HEK293 (cell line): ENCODE measurements at regions not wholly inside any gene's neighbourhood (a gene's known extent, or its start where the extent isn't known, plus 50 kb on each side); places are given as distances from the start of the nearest gene placed in this dataset.

Experiments
- CTCF ChIA-PET: fragments of 350-600 bp; formaldehyde crosslinking; extraction: SDS; loops from one replicate; lab custom pipeline; 2021; ENCODE audit warnings: antibody characterized with exemption; lab: Yijun Ruan, JAX
- POLR2A ChIA-PET: fragments of 300-600 bp; formaldehyde crosslinking; extraction: SDS; loops from one replicate; lab custom pipeline; 2020; ENCODE audit warnings: antibody characterized with exemption, inconsistent platforms; lab: Yijun Ruan, JAX
- H3K27ac ChIP-seq: fragments of 200-500 bp; sonication (Bioruptor generic); 2 replicates; pipeline ENCODE4 v1.5.1; 2014; ENCODE audit warnings: low read depth, low read length, control low read depth, inconsistent platforms; ENCODE audit errors: extremely low read depth
- H3K36me3 ChIP-seq, 2 experiments: fragments of 200-500 bp in 1 of 2; sonication (Bioruptor generic) in 1 of 2; 1 replicate in 1 of 2; 2 replicates in 1 of 2; pipeline ENCODE4 v1.5.1; 2014 to 2017; ENCODE audit warnings: inconsistent platforms in 2 of 2, low read length in 2 of 2; ENCODE audit not compliant: control insufficient read depth in 2 of 2, insufficient read depth in 1 of 2
- H3K4me1 ChIP-seq: fragments of 200-500 bp; sonication (Bioruptor generic); 2 replicates; pipeline ENCODE4 v1.5.1; 2014; ENCODE audit warnings: mild to moderate bottlenecking, low read length, inconsistent platforms; ENCODE audit not compliant: control insufficient read depth, insufficient read depth
- H3K4me3 ChIP-seq: 2 replicates; pipeline ENCODE4 v1.5.1; 2011; ENCODE audit warnings: low read depth, mild to moderate bottlenecking, control low read depth, low read length, moderate library complexity
- H3K9me3 ChIP-seq: fragments of 200-500 bp; sonication (Bioruptor generic); 2 replicates; pipeline ENCODE4 v1.5.1; 2014; ENCODE audit warnings: low read depth, low read length, inconsistent platforms; ENCODE audit not compliant: control insufficient read depth, insufficient read depth
- GFI1B ChIP-seq: fragments of 450-650 bp; formaldehyde crosslinking; IDR thresholded peaks from 2 replicates; pipeline ENCODE4 v1.5.1; 2016; ENCODE audit warnings: missing biosample characterization, missing genetic modification characterization
- GLI4 ChIP-seq: fragments of 450-650 bp; formaldehyde crosslinking; IDR thresholded peaks from 2 replicates; pipeline ENCODE4 v1.5.1; 2016; ENCODE audit warnings: missing biosample characterization, missing genetic modification characterization
- KLF7 ChIP-seq: fragments of 450-650 bp; formaldehyde crosslinking; IDR thresholded peaks from 2 replicates; pipeline ENCODE4 v1.5.1; 2016; ENCODE audit warnings: missing biosample characterization, missing genetic modification characterization, borderline replicate concordance
- TCF7L2 ChIP-seq: IDR thresholded peaks from 2 replicates; pipeline ENCODE4 v1.6.1; 2011; ENCODE audit warnings: low read depth, mild to moderate bottlenecking, inconsistent platforms, low read length, moderate library complexity, borderline replicate concordance
- ZBTB21 ChIP-seq: fragments of 450-650 bp; formaldehyde crosslinking; IDR thresholded peaks from 2 replicates; pipeline ENCODE4 v1.5.1; 2017; ENCODE audit warnings: missing biosample characterization, missing genetic modification characterization
- ZBTB8A ChIP-seq: fragments of 450-650 bp; formaldehyde crosslinking; IDR thresholded peaks from 2 replicates; pipeline ENCODE4 v1.5.1; 2016; ENCODE audit warnings: missing biosample characterization, missing genetic modification characterization
- ZFP37 ChIP-seq: fragments of 450-650 bp; formaldehyde crosslinking; IDR thresholded peaks from 2 replicates; pipeline ENCODE4 v1.5.1; 2016; ENCODE audit warnings: missing biosample characterization, missing genetic modification characterization
- ZNF114 ChIP-seq: fragments of 450-650 bp; formaldehyde crosslinking; IDR thresholded peaks from 2 replicates; pipeline ENCODE4 v1.5.0; 2017; ENCODE audit warnings: missing biosample characterization, missing genetic modification characterization
- ZNF350 ChIP-seq: fragments of 450-650 bp; formaldehyde crosslinking; IDR thresholded peaks from 2 replicates; pipeline ENCODE4 v1.5.0; 2017; ENCODE audit warnings: missing biosample characterization, mild to moderate bottlenecking, missing genetic modification characterization
- ZNF404 ChIP-seq: fragments of 450-650 bp; formaldehyde crosslinking; IDR thresholded peaks from 2 replicates; pipeline ENCODE4 v1.5.1; 2017; ENCODE audit warnings: missing biosample characterization, missing genetic modification characterization
- ZNF48 ChIP-seq: fragments of 450-650 bp; formaldehyde crosslinking; IDR thresholded peaks from 2 replicates; pipeline ENCODE4 v1.5.1; 2016; ENCODE audit warnings: missing biosample characterization, missing genetic modification characterization
- ZNF510 ChIP-seq: fragments of 450-650 bp; formaldehyde crosslinking; IDR thresholded peaks from 2 replicates; pipeline ENCODE4 v1.5.1; 2018; ENCODE audit warnings: mild to moderate bottlenecking, missing genetic modification characterization, missing biosample characterization; ENCODE audit not compliant: insufficient replicate concordance
- ZNF596 ChIP-seq: fragments of 450-650 bp; IDR thresholded peaks from 2 replicates; pipeline ENCODE4 v1.5.0; 2018; ENCODE audit warnings: missing biosample characterization, mild to moderate bottlenecking, missing genetic modification characterization, moderate library complexity
- ZNF623 ChIP-seq: fragments of 450-650 bp; formaldehyde crosslinking; IDR thresholded peaks from 2 replicates; pipeline ENCODE4 v1.5.1; 2016; ENCODE audit warnings: missing biosample characterization, missing genetic modification characterization
- ZNF660 ChIP-seq: fragments of 450-650 bp; IDR thresholded peaks from 2 replicates; pipeline ENCODE4 v1.5.1; 2018; ENCODE audit warnings: missing biosample characterization, mild to moderate bottlenecking, missing genetic modification characterization
- ZNF664 ChIP-seq: fragments of 450-650 bp; formaldehyde crosslinking; IDR thresholded peaks from 2 replicates; pipeline ENCODE4 v1.5.1; 2016; ENCODE audit warnings: missing biosample characterization, missing genetic modification characterization
- ZNF677 ChIP-seq: fragments of 450-650 bp; IDR thresholded peaks from 2 replicates; pipeline ENCODE4 v1.5.0; 2018; ENCODE audit warnings: missing biosample characterization, mild to moderate bottlenecking, missing genetic modification characterization, moderate library complexity
- ZNF701 ChIP-seq: fragments of 450-650 bp; formaldehyde crosslinking; IDR thresholded peaks from 2 replicates; pipeline ENCODE4 v1.5.1; 2016; ENCODE audit warnings: missing biosample characterization, missing genetic modification characterization
- ZNF76 ChIP-seq: fragments of 450-650 bp; formaldehyde crosslinking; IDR thresholded peaks from 2 replicates; pipeline ENCODE4; 2016; ENCODE audit warnings: low read depth, missing biosample characterization, missing genetic modification characterization, borderline replicate concordance
- ZNF837 ChIP-seq: fragments of 450-650 bp; formaldehyde crosslinking; IDR thresholded peaks from 2 replicates; pipeline ENCODE4 v1.5.1; 2016; ENCODE audit warnings: missing biosample characterization, missing genetic modification characterization
- TF ChIP-seq, protein P1 (sequence below): fragments of 450-650 bp; formaldehyde crosslinking; IDR thresholded peaks from 2 replicates; pipeline ENCODE4 v1.5.1; 2016; ENCODE audit warnings: missing biosample characterization, missing genetic modification characterization
- TF ChIP-seq, protein P2 (sequence below): fragments of 450-650 bp; formaldehyde crosslinking; IDR thresholded peaks from 2 replicates; pipeline ENCODE4 v1.5.1; 2016; ENCODE audit warnings: missing biosample characterization, missing genetic modification characterization
- TF ChIP-seq, protein P3 (sequence below): fragments of 450-650 bp; formaldehyde crosslinking; IDR thresholded peaks from 2 replicates; pipeline ENCODE4; 2016; ENCODE audit warnings: missing biosample characterization, missing genetic modification characterization

DNA sequence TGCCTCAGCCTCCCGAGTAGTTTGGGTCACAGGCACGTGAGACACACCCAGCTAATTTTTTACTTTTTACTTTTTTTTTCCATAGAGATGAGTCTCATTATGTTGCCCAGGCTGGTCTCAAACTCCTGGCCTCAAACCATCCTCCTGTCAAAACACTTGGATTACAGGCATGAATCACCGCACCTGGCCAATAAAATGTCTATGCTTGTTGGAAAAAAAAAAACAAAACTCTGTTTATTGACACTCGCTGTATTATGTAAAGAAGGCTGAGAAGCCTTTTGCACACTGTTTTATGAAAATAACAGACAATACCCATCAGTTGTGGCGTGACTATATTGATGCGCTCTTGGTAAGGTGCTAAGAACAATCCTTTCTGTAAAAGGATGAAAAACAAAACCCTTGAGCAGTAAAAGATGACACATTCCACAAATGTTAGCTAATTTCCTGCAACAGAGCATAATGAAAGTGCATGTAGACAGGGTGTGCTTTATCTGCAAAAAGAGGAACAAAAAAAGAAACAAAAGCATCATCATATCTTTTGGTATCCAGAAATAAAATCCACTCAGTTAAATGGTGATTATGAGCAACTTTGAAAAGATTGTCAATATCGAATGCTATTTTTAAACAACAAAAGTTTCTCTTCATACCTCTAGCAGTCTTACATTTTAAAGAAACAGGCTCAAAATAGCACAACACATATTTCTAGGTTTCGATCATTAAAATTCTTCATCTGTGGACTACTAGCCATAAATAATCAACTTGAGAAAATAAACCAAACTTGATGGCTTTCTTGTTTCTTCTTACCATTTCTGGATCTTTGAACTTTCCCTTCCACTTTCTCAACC lies 108.3 kb upstream of the PHACTR1 start (continued):
- TF ChIP-seq ZNF664 (tag by site-specific recombination) (no peak), ZNF660 (tag by site-specific recombination) (no peak)

DNA sequence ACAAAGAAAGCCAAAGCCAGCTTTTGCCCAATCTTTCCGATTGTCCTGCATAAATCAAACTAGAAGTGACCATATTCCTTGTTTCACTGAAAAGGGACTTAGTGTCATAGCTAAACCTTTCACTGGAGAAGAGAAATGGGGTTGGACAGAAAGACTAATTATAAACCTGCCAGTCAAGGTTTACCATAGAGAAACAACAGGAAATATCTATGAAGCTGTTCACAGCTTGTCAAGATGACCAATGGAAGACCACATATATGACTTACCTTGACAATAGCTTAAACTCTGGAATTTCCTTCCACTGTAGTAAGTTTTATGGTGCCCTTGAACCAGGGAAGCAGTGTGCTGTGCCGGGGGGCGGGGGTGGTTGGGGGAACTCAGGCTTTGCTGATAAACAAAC lies 107.7 kb upstream of the PHACTR1 start:
- Histone ChIP-seq H3K9me3 (no peaks in the 10 kb centered on the region), H3K4me3 (no peak overlapping the region), H3K27ac (no peak overlapping the region), H3K36me3 (no peaks in the 10 kb centered on the region), H3K4me1 (peaks cover 5% of the 10 kb centered on the region)
- TF ChIP-seq ZNF677 (tag by site-specific recombination) (no peak), ZBTB8A (tag by site-specific recombination) (no peak), ZFP37 (tag by site-specific recombination) (no peak), ZNF510 (tag by site-specific recombination) (no peak), GFI1B (tag by site-specific recombination) (no peak), ZBTB21 (tag by site-specific recombination) (no peak), ZNF837 (tag by site-specific recombination) (no peak), ZNF623 (tag by site-specific recombination) (no peak)
- TF ChIP-seq, protein P1, sequence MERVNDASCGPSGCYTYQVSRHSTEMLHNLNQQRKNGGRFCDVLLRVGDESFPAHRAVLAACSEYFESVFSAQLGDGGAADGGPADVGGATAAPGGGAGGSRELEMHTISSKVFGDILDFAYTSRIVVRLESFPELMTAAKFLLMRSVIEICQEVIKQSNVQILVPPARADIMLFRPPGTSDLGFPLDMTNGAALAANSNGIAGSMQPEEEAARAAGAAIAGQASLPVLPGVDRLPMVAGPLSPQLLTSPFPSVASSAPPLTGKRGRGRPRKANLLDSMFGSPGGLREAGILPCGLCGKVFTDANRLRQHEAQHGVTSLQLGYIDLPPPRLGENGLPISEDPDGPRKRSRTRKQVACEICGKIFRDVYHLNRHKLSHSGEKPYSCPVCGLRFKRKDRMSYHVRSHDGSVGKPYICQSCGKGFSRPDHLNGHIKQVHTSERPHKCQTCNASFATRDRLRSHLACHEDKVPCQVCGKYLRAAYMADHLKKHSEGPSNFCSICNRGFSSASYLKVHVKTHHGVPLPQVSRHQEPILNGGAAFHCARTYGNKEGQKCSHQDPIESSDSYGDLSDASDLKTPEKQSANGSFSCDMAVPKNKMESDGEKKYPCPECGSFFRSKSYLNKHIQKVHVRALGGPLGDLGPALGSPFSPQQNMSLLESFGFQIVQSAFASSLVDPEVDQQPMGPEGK (tag by site-specific recombination): no peak
- CTCF ChIA-PET: interaction anchor here (0.5 to 6.9 kb wide), 7 partner anchors 9 to 954 kb away, joined by 3 to 82 read pairs (median 5); partner anchors contain the start of gene EDN1
- POLR2A ChIA-PET: interaction anchor here (0.8 kb wide), 1 partner anchor 595 kb away, joined by 5 read pairs; no protein-coding TSS in a partner anchor

DNA sequence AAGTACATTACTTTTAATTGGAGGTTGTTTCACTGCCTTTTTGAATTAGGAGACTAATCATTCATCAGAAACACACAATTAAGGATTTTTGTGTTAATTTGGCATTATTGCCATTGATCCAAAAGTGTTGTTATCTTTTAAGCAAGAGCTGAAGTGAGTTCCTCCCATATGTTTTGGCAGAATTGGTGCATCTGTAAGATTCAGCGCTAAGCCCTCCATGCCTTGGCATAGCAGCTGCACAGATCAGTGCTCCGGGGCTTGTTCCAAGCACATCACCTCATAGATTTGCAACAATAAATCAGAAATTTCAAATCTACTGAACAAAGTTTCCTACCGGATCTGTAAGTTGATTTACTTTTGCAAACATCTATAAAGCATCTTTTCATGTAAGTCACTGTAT lies 106.8 kb upstream of the PHACTR1 start:
- ChIA-PET CTCF (interaction anchor here (0.6 to 6.3 kb wide), 3 partner anchors 319 to 376 kb away, joined by 3 to 82 read pairs (median 5); partner anchors contain the start of gene EDN1), POLR2A (no interaction called here)
- Histone ChIP-seq H3K4me3 (no peak overlapping the region), H3K27ac (no peak overlapping the region), H3K9me3 (no peaks in the 10 kb centered on the region), H3K36me3 (no peaks in the 10 kb centered on the region), H3K4me1 (peaks cover 5% of the 10 kb centered on the region)
- TF ChIP-seq ZNF404 (tag by site-specific recombination) (no peak), ZNF76 (tag by site-specific recombination) (no peak), ZNF350 (tag by site-specific recombination) (no peak), ZNF701 (tag by site-specific recombination) (no peak), ZNF114 (tag by site-specific recombination) (no peak), TCF7L2 (no peak), GLI4 (no peak), KLF7 (tag by site-specific recombination) (no peak), ZNF48 (no peak), ZNF596 (no peak)
- TF ChIP-seq, protein P2, sequence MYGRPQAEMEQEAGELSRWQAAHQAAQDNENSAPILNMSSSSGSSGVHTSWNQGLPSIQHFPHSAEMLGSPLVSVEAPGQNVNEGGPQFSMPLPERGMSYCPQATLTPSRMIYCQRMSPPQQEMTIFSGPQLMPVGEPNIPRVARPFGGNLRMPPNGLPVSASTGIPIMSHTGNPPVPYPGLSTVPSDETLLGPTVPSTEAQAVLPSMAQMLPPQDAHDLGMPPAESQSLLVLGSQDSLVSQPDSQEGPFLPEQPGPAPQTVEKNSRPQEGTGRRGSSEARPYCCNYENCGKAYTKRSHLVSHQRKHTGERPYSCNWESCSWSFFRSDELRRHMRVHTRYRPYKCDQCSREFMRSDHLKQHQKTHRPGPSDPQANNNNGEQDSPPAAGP (tag by site-specific recombination): no peak
- TF ChIP-seq, protein P3, sequence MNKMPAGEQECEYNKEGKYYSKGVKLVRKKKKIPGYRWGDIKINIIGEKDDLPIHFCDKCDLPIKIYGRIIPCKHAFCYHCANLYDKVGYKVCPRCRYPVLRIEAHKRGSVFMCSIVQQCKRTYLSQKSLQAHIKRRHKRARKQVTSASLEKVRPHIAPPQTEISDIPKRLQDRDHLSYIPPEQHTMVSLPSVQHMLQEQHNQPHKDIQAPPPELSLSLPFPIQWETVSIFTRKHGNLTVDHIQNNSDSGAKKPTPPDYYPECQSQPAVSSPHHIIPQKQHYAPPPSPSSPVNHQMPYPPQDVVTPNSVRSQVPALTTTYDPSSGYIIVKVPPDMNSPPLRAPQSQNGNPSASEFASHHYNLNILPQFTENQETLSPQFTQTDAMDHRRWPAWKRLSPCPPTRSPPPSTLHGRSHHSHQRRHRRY (tag by site-specific recombination): no peak
